ENCODE measurements at regions not wholly inside any gene's neighbourhood (a gene's known extent, or its start where the extent isn't known, plus 50 kb on each side); places are given as distances from the start of the nearest gene placed in this dataset.

DNA sequence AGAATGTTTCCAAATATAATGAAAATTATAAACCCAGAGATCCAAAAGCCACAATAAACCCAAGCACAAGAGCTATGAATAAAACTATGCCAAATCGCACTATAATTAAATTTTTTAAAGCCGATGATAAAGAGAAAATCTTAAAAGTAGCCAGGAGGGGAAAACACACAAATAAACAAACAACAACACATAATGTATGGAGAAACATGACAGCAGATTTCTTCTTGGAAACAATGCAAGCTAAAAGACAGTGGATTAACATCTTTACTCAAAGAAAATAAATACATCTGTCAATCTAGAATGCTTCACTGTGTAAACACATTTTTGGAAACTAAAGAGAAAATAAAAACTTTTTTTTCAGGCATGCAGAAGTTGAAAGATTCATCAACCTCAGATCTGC, 53.0 kb upstream of the SMOX start:
- no peak for DNase-seq
- Mint-ChIP-seq H3K36me3 (ENCODE audit: low read depth) (no peaks in the 10 kb centered on the region), H3K4me3 (no peak overlapping the region), H3K27me3 (peaks cover 24% of the 10 kb centered on the region), H3K4me1 (peaks cover 5% of the 10 kb centered on the region), H3K9me3 (peaks cover 5% of the 10 kb centered on the region), H3K27ac (no peak overlapping the region)
- intact Hi-C loops (cut with micrococcal nuclease): no loop called here

- peak overlapping the region; percentile 2 for H3K27ac Mint-ChIP-seq
- intact Hi-C loops (cut with micrococcal nuclease): loop anchor here (2.0 kb wide), 1 partner anchor 77 kb away; the partner anchor contains the start of gene RNF24
- peaks cover 5% of the 10 kb centered on the region for H3K4me1 Mint-ChIP-seq
- DNase-seq: peak; percentile 87
- H3K4me3 Mint-ChIP-seq: no peak overlapping the region
- peaks cover 17% of the 10 kb centered on the region for H3K27me3 Mint-ChIP-seq
- no peaks in the 10 kb centered on the region for H3K36me3 Mint-ChIP-seq (ENCODE audit: low read depth)
- H3K9me3 Mint-ChIP-seq: peaks cover 5% of the 10 kb centered on the region
Observed at GRCh38 chr20:4091490-4092479, 56.8 kb upstream of the SMOX start.

DNA sequence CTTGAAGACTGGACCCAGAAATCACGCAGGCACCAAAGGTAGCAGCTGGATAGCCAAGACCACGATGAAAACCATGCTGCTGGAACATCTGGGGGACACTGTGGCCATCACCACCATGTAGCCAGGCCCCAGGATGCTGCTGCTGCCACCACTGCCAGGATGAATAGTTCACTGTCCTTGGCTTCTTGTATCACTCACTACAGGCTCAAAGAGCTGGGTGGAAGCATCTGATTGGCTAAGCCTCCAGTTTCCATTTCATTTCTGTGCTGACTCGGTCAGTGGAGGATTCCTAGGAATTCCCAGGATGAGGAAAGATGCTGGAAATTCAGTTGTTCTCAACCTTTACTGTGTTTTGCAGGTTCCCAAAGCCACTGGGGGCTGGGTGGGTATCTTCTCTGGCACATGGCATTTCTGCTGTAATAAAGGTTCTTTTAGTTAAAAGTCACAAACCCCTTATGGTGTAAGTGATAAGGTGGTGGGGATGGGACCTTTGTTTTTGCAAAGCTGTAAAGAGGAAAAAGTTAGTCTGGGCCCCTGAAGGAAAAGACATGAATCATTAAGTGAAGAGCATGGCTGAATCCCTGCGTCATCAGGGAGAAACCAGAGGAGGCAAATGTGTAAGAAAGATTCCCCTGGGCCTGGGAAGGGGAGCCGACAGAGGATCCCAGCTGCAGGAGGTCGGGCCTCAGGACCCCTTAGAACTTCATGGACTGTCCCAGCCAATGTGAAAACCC, 57.7 kb upstream of the SMOX start:
- peaks cover 5% of the 10 kb centered on the region for H3K9me3 Mint-ChIP-seq
- no peak overlapping the region for H3K4me3 Mint-ChIP-seq
- intact Hi-C loops (cut with micrococcal nuclease): no loop called here
- peak overlapping the region; percentile 2 for H3K27ac Mint-ChIP-seq
- peaks cover 5% of the 10 kb centered on the region for H3K4me1 Mint-ChIP-seq
- H3K36me3 Mint-ChIP-seq (ENCODE audit: low read depth): no peaks in the 10 kb centered on the region
- DNase-seq: no peak
- peaks cover 17% of the 10 kb centered on the region for H3K27me3 Mint-ChIP-seq

DNA sequence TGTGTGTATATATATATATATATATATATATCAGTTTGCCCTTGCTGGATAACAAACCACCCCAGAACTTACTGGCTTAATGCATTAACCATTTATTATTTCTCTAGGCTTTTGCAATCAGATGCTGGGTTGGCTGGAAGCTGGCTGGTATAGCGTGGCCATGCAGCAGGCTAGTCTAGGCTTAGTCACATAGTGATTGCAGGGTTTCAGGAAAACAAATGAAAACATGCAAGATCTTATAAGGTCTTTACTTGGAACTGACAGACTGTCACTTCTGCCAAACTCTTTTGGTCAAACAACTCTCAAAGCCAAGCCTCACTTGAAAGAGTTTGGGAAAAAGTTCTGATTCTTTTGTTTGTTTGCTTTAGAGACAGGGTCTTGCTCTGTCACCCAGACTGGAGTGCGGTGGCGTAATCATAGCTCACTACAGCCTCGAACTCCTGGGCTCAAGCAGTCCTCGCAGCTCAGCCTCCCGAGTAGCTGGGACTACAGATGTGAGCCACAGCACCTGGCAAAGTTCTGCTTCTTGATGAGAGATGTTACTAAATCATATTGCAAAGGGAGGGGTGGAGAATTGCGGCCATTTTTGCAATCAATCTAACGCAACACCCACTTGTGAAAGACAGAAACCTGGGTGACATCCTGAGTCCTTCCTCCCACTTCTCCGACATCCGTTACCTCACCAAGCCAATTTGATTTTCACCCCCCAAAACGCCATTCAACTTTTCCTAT, 58.7 kb upstream of the SMOX start:
- no peak overlapping the region for H3K27ac Mint-ChIP-seq

GRCh38 chr20:4088766-4089165, 59.9 kb upstream of the SMOX start:
- Mint-ChIP-seq H3K4me1 (peaks cover 20% of the 10 kb centered on the region), H3K4me3 (no peak overlapping the region), H3K27ac (no peak overlapping the region), H3K9me3 (no peaks in the 10 kb centered on the region), H3K36me3 (ENCODE audit: low read depth) (no peaks in the 10 kb centered on the region), H3K27me3 (peaks cover 4% of the 10 kb centered on the region)
- intact Hi-C loops (cut with micrococcal nuclease): loop anchor here (10.0 kb wide), 1 partner anchor 414 kb away; no protein-coding TSS in a partner anchor
- DNase-seq: no peak

More for the DNA sequence above, 58.7 kb upstream of the SMOX start:
- no peaks in the 10 kb centered on the region for H3K36me3 Mint-ChIP-seq (ENCODE audit: low read depth)
- intact Hi-C loops (cut with micrococcal nuclease): loop anchor here (10.0 kb wide), 1 partner anchor 415 kb away; no protein-coding TSS in a partner anchor
- no peaks in the 10 kb centered on the region for H3K9me3 Mint-ChIP-seq
- peaks cover 11% of the 10 kb centered on the region for H3K4me1 Mint-ChIP-seq
- no peak for DNase-seq
- H3K4me3 Mint-ChIP-seq: no peak overlapping the region
- H3K27me3 Mint-ChIP-seq: peaks cover 9% of the 10 kb centered on the region

GRCh38 chr20:4087923-4088322, 60.7 kb upstream of the SMOX start:
- intact Hi-C loops (cut with micrococcal nuclease): loop anchor here (10.0 kb wide), 1 partner anchor 413 kb away; no protein-coding TSS in a partner anchor
- no peak for DNase-seq
- peaks cover 4% of the 10 kb centered on the region for H3K27me3 Mint-ChIP-seq
- no peaks in the 10 kb centered on the region for H3K9me3 Mint-ChIP-seq
- no peaks in the 10 kb centered on the region for H3K36me3 Mint-ChIP-seq (ENCODE audit: low read depth)
- peaks cover 24% of the 10 kb centered on the region for H3K4me1 Mint-ChIP-seq
- no peak overlapping the region for H3K27ac Mint-ChIP-seq
- no peak overlapping the region for H3K4me3 Mint-ChIP-seq

DNA sequence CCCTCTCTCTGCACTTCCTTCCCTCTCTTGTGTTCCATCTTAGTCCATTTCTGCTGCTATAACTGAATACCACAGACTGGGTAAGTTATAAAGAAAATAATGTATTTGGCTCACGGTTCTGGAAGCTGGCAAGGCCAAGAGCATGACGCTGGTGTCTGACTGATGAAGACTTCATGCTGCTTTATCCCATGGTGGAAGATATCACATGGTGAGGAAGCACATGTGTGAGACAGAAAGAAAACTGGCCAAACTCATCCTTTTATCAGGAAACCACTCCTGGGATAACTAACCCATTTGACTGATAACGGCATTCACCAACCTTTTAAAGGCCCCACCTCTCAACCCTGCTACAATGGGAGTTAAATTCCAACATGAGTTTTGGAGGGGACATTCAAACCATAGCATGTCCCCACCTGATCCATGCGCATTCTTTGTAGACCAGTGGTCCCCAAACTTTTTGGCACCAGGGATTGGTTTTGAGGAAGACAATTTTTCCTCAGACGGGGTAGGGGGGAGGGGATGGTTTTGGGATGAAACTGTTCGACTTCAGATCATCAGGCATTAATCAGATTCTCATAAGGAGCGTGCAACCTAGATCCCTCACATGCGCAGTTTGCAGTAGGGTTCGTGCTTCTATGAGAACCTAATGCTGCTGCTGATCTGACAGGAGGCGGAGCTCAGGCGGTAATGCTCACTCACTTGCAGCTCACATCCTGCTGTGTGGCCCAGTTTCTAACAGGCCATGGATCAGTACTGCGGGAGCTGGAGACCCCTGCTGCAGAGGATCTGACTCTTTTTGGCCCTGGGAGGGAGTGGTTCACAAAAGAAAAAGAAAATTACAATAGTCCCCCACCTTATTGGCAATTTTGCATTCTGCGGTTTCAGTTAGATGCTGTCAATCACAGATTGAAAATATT, 61.6 kb upstream of the SMOX start:
- no peak overlapping the region for H3K4me3 Mint-ChIP-seq

GRCh38 chr20:4084721-4085120, 63.9 kb upstream of the SMOX start:
- intact Hi-C loops (cut with micrococcal nuclease): loop anchor here (1.0 to 10.0 kb wide), 5 partner anchors 47 to 410 kb away; partner anchors contain the start of gene CENPB
- H3K27ac Mint-ChIP-seq: peak overlapping the region; percentile 42
- H3K4me1 Mint-ChIP-seq: peaks cover 32% of the 10 kb centered on the region
- H3K4me3 Mint-ChIP-seq: no peak overlapping the region
- peaks cover 9% of the 10 kb centered on the region for H3K36me3 Mint-ChIP-seq (ENCODE audit: low read depth)
- H3K27me3 Mint-ChIP-seq: no peaks in the 10 kb centered on the region
- peaks cover 4% of the 10 kb centered on the region for H3K9me3 Mint-ChIP-seq
- DNase-seq: no peak

More for the DNA sequence above, 61.6 kb upstream of the SMOX start:
- intact Hi-C loops (cut with micrococcal nuclease): loop anchor here (10.0 kb wide), 1 partner anchor 412 kb away; no protein-coding TSS in a partner anchor
- H3K36me3 Mint-ChIP-seq (ENCODE audit: low read depth): peaks cover 4% of the 10 kb centered on the region
- peaks cover 32% of the 10 kb centered on the region for H3K4me1 Mint-ChIP-seq
- peaks cover 4% of the 10 kb centered on the region for H3K9me3 Mint-ChIP-seq
- peaks cover 1% of the 10 kb centered on the region for H3K27me3 Mint-ChIP-seq
- DNase-seq: no peak
- H3K27ac Mint-ChIP-seq: no peak overlapping the region

- no peak for DNase-seq
- Mint-ChIP-seq H3K27me3 (no peaks in the 10 kb centered on the region), H3K36me3 (ENCODE audit: low read depth) (peaks cover 9% of the 10 kb centered on the region), H3K4me3 (peak overlapping the region; percentile 2), H3K27ac (peak overlapping the region; percentile 59), H3K4me1 (peaks cover 32% of the 10 kb centered on the region), H3K9me3 (peaks cover 4% of the 10 kb centered on the region)
- intact Hi-C loops (cut with micrococcal nuclease): loop anchor here (5.0 to 10.0 kb wide), 3 partner anchors 47 to 409 kb away; no protein-coding TSS in a partner anchor
Observed at GRCh38 chr20:4084096-4084495, 64.5 kb upstream of the SMOX start.

GRCh38 chr20:4083098-4083865, 65.3 kb upstream of the SMOX start:
- Mint-ChIP-seq H3K27me3 (no peaks in the 10 kb centered on the region), H3K4me3 (peak overlapping the region; percentile 60), H3K9me3 (peaks cover 4% of the 10 kb centered on the region), H3K4me1 (peaks cover 39% of the 10 kb centered on the region), H3K27ac (peak overlapping the region; percentile 59), H3K36me3 (ENCODE audit: low read depth) (peaks cover 9% of the 10 kb centered on the region)
- no peak for DNase-seq
- intact Hi-C loops (cut with micrococcal nuclease): loop anchor here (2.0 to 10.0 kb wide), 5 partner anchors 46 to 408 kb away; partner anchors contain the start of gene PANK2

GRCh38 chr20:4082406-4083097, 66.1 kb upstream of the SMOX start:
- Mint-ChIP-seq H3K4me3 (peak overlapping the region; percentile 60), H3K9me3 (peaks cover 4% of the 10 kb centered on the region), H3K27ac (peak overlapping the region; percentile 91), H3K4me1 (peaks cover 43% of the 10 kb centered on the region), H3K27me3 (no peaks in the 10 kb centered on the region), H3K36me3 (ENCODE audit: low read depth) (peaks cover 11% of the 10 kb centered on the region)
- peak; percentile 90 for DNase-seq
- intact Hi-C loops (cut with micrococcal nuclease): loop anchor here (2.0 to 10.0 kb wide), 5 partner anchors 45 to 408 kb away; partner anchors contain the start of gene PANK2

Measured in activated CD4-positive, alpha-beta T cell treated with anti-CD3 and anti-CD28 coated beads, Interleukin-2, amount 10 ng/mL, durations not matched to agents 24 days and 14 days (primary cell).